HG03095 (cell line): ENCODE measurements at regions not wholly inside any gene's neighbourhood (a gene's known extent, or its start where the extent isn't known, plus 50 kb on each side); places are given as distances from the start of the nearest gene placed in this dataset.

Experiments used
- ATAC-seq: cut with Tn5 transposase; IDR thresholded peaks from one replicate; pipeline ENCODE4 v1.9.1; 2021; ENCODE audit warnings: moderate library complexity; ENCODE audit not compliant: unreplicated experiment

GRCh38 chr13:99652141-99652540 is 150.9 kb downstream of the TM9SF2 start:
- no peak for ATAC-seq

DNA sequence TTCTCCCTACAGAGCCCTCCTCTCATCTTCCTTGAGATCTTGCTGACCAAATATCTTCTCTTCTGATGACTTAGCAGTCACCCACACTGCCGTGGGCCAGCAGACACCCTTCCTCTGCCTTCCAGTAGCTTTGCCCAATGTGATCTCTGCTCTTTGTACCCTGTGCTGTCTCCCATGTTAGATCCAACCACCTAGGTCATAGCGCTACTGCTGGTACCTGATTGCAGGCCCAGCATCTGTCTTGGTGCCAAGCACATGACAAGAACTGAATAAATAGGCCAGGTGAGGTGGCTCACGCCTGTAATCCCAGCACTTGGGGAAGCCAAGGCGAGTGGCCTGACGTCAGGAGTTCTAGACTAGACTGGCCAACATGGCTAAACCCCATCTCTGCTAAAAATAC is 149.7 kb downstream of the TM9SF2 start:
- no peak for ATAC-seq

- ATAC-seq: no peak
Observed at GRCh38 chr13:99650410-99650809, 149.1 kb downstream of the TM9SF2 start.

DNA sequence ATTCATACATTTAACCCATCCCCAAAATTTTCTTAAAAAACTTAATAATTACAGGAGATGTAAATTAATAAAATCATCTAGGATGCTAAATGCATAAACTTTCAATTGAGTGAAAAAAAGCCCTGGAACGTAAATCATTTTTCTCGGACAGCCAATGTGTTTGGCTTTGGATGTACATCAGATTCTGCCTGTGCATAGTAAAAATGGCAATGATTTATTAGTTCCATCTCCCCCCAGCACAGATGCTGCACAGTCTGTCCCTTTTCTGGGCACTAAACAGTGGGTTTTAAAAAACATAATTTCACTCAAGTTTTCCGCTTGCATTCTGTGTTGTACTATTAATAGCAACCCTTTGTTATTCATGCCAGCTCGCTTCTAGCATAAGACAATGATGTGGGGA is 147.7 kb downstream of the TM9SF2 start:
- no peak for ATAC-seq

GRCh38 chr13:99648066-99648665 is 146.9 kb downstream of the TM9SF2 start:
- ATAC-seq: no peak

DNA sequence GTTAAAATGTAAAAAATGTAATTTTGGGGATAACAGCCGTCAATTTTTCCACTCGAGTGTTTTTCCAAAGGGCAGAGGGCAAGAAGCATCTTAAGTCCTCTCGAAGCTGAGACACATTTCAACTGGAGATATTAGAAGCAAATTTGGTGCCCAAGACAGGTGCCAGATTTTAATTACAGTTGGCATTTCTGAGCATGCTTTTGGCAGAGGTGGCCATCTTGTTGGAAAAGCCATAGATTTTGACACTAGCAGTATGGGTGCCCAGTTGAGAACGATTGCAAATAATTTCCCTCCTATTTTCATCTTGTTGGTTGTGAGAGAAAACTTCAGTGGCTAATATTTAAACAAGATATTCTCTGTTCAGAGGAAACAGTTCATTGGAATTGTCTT is 146.3 kb downstream of the TM9SF2 start:
- ATAC-seq: no peak

- ATAC-seq: no peak
Observed at GRCh38 chr13:99646866-99647595, 145.8 kb downstream of the TM9SF2 start.

DNA sequence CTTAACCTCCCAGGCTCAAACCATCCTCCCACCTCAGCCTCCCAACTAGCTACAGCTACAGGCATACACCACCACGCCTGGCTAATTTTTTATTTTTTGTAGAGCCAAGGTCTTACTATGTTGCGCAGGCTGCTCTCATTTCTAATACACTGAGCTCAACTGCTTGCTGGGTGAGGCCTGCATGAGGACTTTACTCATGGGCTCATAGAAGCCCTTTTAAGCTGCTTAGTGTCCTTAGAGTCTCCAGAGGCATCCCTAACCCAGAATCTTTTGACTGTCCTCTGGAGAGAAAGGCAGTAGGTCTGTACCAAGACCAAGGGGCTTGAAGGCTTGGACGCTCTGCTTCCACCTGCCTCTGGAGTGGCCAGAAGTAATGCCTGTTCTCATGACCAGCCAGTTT is 141.6 kb downstream of the TM9SF2 start:
- ATAC-seq: no peak

GRCh38 chr13:99642006-99642405 is 140.7 kb downstream of the TM9SF2 start:
- ATAC-seq: no peak

- no peak for ATAC-seq
Observed at GRCh38 chr13:99640260-99640659, 139.0 kb downstream of the TM9SF2 start.

DNA sequence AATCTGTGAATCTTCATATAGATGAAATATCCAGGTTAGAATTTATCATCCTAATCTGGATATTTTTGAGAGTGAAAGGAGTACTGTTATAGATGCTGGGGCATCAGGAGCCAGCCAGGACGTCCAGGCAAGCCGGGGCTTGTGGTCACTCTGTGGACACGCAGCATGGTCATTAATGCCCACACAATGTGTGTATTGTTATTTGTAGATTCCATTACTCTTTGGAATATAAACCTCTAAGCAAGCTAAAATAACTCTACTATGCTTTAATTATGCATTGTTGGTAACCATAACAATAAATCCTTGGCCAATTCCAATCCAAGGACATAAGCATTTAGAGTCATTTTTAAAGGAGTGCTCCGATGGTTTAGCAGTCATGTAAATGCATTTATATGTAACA is 137.9 kb downstream of the TM9SF2 start:
- no peak for ATAC-seq

- peak; percentile 94 for ATAC-seq
Observed at GRCh38 chr13:99636728-99637353, 135.6 kb downstream of the TM9SF2 start.

DNA sequence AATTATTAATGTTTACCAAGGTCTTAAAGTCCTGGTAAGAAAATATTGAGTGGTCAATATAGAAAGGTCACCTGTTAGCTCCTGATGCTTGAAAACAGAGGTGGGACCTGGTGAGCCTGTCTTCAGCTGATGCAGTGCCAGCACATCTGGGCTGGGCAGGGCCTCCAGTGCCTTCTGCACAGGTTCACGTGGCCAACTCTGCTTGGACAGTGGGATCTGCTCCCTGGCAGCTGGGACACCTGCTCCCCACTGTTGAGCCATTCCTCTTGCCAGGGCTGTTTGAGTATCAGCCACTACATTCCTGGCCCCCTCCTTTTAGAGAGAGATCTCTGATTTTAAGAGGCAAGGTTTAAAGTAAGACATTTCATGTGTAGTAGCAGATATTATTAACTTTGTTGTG is 135.0 kb downstream of the TM9SF2 start:
- no peak for ATAC-seq

GRCh38 chr13:99634672-99635071 is 133.4 kb downstream of the TM9SF2 start:
- no peak for ATAC-seq

DNA sequence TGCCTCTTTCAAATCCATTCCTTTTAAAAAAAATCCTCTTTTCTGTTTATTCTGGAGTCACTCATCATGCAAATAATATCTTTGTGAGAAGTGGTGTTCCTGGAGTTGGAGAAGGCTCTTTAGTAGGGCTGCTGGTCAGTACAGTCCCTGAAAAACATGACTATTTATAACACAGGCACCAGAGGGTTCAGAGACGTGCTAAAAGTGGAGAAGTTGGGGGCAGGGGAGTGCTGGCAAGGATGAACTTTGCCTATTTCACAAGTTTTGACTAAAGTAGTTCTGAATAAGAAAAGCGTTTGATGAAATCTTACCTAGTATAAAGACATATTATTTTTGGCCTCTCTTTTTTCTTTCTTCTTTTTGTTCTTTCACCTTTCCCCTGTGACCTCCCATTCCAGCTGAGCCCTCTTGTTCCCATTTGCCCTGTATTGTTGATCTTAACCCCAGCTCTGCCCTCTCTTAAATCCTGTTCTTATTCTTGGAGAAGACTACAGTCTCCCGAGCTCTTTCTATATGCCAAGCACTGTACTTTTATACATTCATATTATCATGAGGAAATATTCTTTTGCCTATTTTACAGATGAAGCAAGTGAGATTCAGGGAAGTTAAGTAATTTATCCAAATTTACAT is 129.1 kb downstream of the TM9SF2 start:
- ATAC-seq: no peak

DNA sequence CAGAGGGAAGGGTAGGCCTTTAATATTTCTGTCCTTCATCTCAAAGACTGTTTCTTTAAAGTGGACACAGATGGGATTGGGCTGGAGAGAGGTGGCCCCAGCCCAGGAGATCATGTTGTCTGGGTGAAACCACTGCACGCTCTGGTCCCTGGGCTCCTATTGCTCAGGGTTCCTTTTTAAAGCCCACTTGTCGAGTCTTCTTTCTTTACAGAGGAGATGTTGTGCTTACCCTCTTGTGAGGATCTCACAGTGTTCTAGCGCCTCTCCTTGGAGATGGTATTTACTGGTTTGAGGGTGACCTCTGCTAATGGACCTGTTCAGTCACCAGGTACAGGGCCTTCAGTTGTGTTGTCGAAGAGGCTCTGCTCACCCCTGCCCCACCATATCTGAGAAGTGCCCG is 128.4 kb downstream of the TM9SF2 start:
- ATAC-seq: no peak

GRCh38 chr13:99628442-99628841 is 127.2 kb downstream of the TM9SF2 start:
- no peak for ATAC-seq

DNA sequence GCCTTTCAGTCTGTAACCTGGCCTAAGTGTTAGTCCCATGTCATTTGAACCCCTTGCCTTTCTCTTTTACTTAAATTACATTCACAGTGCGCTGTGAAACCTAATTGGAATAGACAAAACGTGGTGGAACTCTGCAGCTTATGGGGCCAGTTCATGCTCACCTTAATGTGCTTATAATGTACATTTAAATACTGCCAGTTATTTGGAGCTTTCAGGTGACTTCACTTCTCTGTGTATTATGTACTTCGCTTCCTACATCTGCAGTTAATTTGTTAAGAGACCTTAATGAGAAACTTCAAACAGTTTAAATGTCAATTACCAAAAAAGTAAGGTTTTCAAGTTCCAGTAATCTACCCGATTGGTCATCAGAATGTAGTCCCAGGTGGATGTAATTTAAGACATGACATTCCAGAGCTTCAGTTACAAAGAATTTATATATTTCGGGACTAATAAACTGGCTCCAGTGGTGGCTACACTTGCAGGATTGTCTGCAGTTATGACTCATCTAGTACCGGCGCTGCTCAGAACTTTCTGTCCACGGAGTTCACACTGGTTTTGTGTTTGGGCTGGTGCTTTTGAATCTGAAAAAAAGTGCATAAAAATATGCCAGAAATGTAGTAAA is 125.3 kb downstream of the TM9SF2 start:
- ATAC-seq: no peak

DNA sequence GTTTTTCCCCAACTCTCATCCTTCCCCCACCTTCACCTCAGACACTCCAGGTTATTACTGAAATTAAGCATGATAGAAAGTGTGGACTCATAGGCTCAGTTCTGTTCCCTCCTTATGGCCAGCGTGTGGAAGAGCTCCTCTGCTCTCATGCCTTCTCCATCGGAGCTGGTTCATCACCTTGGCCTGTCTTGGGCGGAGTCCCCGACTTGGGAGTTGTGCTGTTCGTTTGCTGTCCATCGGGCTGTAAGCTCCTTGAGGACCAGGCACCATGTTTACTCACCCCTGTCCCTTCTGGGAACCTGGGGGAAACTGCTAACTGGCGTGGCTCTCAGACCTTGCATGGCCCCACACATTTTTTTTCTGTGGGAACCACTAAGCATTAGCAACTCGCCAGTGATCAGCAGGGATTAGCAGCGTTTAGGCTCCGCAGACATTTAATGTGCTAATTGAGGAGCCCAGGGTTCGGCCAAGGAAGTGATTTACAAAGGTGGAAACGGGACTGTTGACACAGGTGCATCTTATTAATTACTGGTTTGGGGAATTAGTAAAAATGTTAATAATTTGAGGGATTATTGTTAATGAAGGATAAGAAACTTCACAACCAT is 123.8 kb downstream of the TM9SF2 start:
- ATAC-seq: no peak

- ATAC-seq: no peak
Observed at GRCh38 chr13:99620806-99621205, 119.5 kb downstream of the TM9SF2 start.

DNA sequence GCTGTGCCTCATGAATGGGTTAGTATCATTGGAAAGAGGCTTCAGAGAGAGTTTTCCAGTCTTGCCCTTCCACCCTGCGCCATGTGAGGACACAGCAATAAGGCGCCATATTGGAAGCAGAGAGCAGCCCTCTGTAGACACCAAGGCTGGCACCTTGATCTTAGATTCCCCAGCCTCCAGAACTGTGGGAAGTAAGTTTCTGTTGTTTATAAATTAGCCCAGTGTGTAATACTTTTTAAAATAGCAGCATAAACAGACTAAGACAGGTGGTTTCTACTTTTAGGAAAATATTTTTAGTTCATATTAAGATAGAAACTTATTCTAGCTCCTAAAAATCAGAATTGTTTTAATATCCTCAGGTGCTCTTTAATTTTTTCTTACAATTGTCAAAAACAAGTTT is 117.9 kb downstream of the TM9SF2 start:
- no peak for ATAC-seq
